ENCODE measurements at regions not wholly inside any gene's neighbourhood (a gene's known extent, or its start where the extent isn't known, plus 50 kb on each side); places are given as distances from the start of the nearest gene placed in this dataset.

- no peak for TF ChIP-seq EZH2 (IDR thresholded peaks at IDR 0.05; ENCODE audit: borderline replicate concordance, low read length)
- TF ChIP-seq, protein P1, sequence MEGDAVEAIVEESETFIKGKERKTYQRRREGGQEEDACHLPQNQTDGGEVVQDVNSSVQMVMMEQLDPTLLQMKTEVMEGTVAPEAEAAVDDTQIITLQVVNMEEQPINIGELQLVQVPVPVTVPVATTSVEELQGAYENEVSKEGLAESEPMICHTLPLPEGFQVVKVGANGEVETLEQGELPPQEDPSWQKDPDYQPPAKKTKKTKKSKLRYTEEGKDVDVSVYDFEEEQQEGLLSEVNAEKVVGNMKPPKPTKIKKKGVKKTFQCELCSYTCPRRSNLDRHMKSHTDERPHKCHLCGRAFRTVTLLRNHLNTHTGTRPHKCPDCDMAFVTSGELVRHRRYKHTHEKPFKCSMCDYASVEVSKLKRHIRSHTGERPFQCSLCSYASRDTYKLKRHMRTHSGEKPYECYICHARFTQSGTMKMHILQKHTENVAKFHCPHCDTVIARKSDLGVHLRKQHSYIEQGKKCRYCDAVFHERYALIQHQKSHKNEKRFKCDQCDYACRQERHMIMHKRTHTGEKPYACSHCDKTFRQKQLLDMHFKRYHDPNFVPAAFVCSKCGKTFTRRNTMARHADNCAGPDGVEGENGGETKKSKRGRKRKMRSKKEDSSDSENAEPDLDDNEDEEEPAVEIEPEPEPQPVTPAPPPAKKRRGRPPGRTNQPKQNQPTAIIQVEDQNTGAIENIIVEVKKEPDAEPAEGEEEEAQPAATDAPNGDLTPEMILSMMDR (IDR thresholded peaks at IDR 0.05; ENCODE audit: low read length) = no peak
- Histone ChIP-seq H4K20me1 (ENCODE audit: insufficient read depth, low read length) (no peaks in the 10 kb centered on the region), H3K79me2 (ENCODE audit: insufficient read depth, low read length) (no peaks in the 10 kb centered on the region), H2AFZ (ENCODE audit: low read length) (no peak overlapping the region), H3K9me3 (ENCODE audit: low read length) (no peaks in the 10 kb centered on the region), H3K4me2 (ENCODE audit: low read length) (no peak overlapping the region), H3K27ac (ENCODE audit: low read depth, low read length, poor library complexity, severe bottlenecking) (no peak overlapping the region), H3K9ac (ENCODE audit: low read length) (no peak overlapping the region), H3K4me1 (ENCODE audit: insufficient read depth, low read length, severe bottlenecking) (no peaks in the 10 kb centered on the region), H3K9me2 (ENCODE audit: low read depth, low read length) (no peaks in the 10 kb centered on the region), H3F3A (ENCODE audit: insufficient read depth, low read length) (no peaks in the 10 kb centered on the region), H3K36me3 (ENCODE audit: insufficient read depth, low read length) (no peaks in the 10 kb centered on the region), H3K4me3 (ENCODE audit: low read depth, low read length, poor library complexity, severe bottlenecking) (no peak overlapping the region), H3K27me3 (ENCODE audit: insufficient read depth, low read length) (no peaks in the 10 kb centered on the region)
Measured at GRCh38 chr16:77652399-77652798, 69.9 kb upstream of the NUDT7 start.

GRCh38 chr16:77657016-77657415 lies 65.3 kb upstream of the NUDT7 start:
- H3K27me3 ChIP-seq (ENCODE audit: insufficient read depth, low read length) = no peaks in the 10 kb centered on the region
- no peak overlapping the region for H2AFZ ChIP-seq (ENCODE audit: low read length)
- H3K9me2 ChIP-seq (ENCODE audit: low read depth, low read length) = no peaks in the 10 kb centered on the region
- H4K20me1 ChIP-seq (ENCODE audit: insufficient read depth, low read length) = no peaks in the 10 kb centered on the region
- H3K36me3 ChIP-seq (ENCODE audit: insufficient read depth, low read length) = no peaks in the 10 kb centered on the region
- TF ChIP-seq EZH2 (IDR thresholded peaks at IDR 0.05; ENCODE audit: borderline replicate concordance, low read length) = no peak
- TF ChIP-seq, protein P1 (IDR thresholded peaks at IDR 0.05; ENCODE audit: low read length) = no peak
- no peaks in the 10 kb centered on the region for H3F3A ChIP-seq (ENCODE audit: insufficient read depth, low read length)
- no peak overlapping the region for H3K4me2 ChIP-seq (ENCODE audit: low read length)
- H3K9ac ChIP-seq (ENCODE audit: low read length) = no peak overlapping the region
- H3K9me3 ChIP-seq (ENCODE audit: low read length) = no peaks in the 10 kb centered on the region
- H3K27ac ChIP-seq (ENCODE audit: low read depth, low read length, poor library complexity, severe bottlenecking) = no peak overlapping the region
- no peak overlapping the region for H3K4me3 ChIP-seq (ENCODE audit: low read depth, low read length, poor library complexity, severe bottlenecking)
- no peaks in the 10 kb centered on the region for H3K79me2 ChIP-seq (ENCODE audit: insufficient read depth, low read length)
- H3K4me1 ChIP-seq (ENCODE audit: insufficient read depth, low read length, severe bottlenecking) = no peaks in the 10 kb centered on the region

DNA sequence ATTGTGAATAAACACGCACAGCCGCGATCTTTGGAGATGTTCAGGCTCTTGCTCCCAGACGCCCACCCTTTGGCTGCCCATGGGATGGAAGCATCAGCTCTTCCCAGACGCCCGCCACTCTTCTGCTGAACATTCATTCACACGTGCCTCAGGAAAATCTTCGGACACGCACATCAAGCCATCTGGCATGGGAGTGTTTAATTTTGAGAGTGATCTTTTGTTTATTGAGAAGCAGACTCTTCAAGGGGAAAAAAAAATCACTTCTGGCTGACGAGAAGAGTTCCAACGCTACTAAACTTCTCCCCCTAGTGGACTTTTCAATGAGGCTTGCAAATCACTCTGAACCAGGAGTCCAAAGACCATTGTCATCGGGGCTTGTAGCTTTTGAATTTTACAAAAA lies 62.0 kb upstream of the NUDT7 start:
- Histone ChIP-seq H3K9me2 (ENCODE audit: low read depth, low read length) (no peaks in the 10 kb centered on the region), H3K27ac (ENCODE audit: low read depth, low read length, poor library complexity, severe bottlenecking) (no peak overlapping the region), H3K4me3 (ENCODE audit: low read depth, low read length, poor library complexity, severe bottlenecking) (no peak overlapping the region), H3K27me3 (ENCODE audit: insufficient read depth, low read length) (no peaks in the 10 kb centered on the region), H2AFZ (ENCODE audit: low read length) (no peak overlapping the region), H3K4me1 (ENCODE audit: insufficient read depth, low read length, severe bottlenecking) (no peaks in the 10 kb centered on the region), H4K20me1 (ENCODE audit: insufficient read depth, low read length) (no peaks in the 10 kb centered on the region), H3K9me3 (ENCODE audit: low read length) (no peaks in the 10 kb centered on the region), H3K79me2 (ENCODE audit: insufficient read depth, low read length) (no peaks in the 10 kb centered on the region), H3K4me2 (ENCODE audit: low read length) (no peak overlapping the region), H3F3A (ENCODE audit: insufficient read depth, low read length) (no peaks in the 10 kb centered on the region), H3K36me3 (ENCODE audit: insufficient read depth, low read length) (no peaks in the 10 kb centered on the region), H3K9ac (ENCODE audit: low read length) (no peak overlapping the region)
- TF ChIP-seq EZH2 (IDR thresholded peaks at IDR 0.05; ENCODE audit: borderline replicate concordance, low read length) = no peak
- TF ChIP-seq, protein P1 (IDR thresholded peaks at IDR 0.05; ENCODE audit: low read length) = peak; percentile 39; the same call in 1 of the 2 replicates
